Activated T-cell treated with anti-CD3 and anti-CD28 coated beads, Interleukin-2, amount 50 U/mL, for 48 hours (primary cell): ENCODE measurements at regions not wholly inside any gene's neighbourhood (a gene's known extent, or its start where the extent isn't known, plus 50 kb on each side); places are given as distances from the start of the nearest gene placed in this dataset.

Source experiments
- DNase-seq, 2 experiments: peaks; one replicate each; pipeline ENCODE4 v3.0.0-alpha.2; 2020

GRCh38 chr18:22628795-22629510 lies 211.2 kb upstream of the CTAGE1 start:
- no peak for DNase-seq

- no peak for DNase-seq
These were observed 213.3 kb upstream of the CTAGE1 start for GRCh38 chr18:22630980-22631379.

- no peak for DNase-seq
These were observed 214.5 kb upstream of the CTAGE1 start for GRCh38 chr18:22632191-22632590.

GRCh38 chr18:22634464-22634863 lies 216.7 kb upstream of the CTAGE1 start:
- DNase-seq = no peak

GRCh38 chr18:22637787-22638186 lies 220.1 kb upstream of the CTAGE1 start:
- no peak for DNase-seq

GRCh38 chr18:22639026-22639463 lies 221.3 kb upstream of the CTAGE1 start:
- no peak for DNase-seq

GRCh38 chr18:22639561-22639960 lies 221.8 kb upstream of the CTAGE1 start:
- DNase-seq = no peak

- no peak for DNase-seq
These were observed 222.6 kb upstream of the CTAGE1 start for GRCh38 chr18:22640281-22640842.

GRCh38 chr18:22641958-22642357 lies 224.2 kb upstream of the CTAGE1 start:
- DNase-seq = no peak

GRCh38 chr18:22643731-22644130 lies 226.0 kb upstream of the CTAGE1 start:
- DNase-seq = no peak

GRCh38 chr18:22650247-22650646 lies 232.5 kb upstream of the CTAGE1 start:
- no peak for DNase-seq

- DNase-seq = no peak
These were observed 239.9 kb upstream of the CTAGE1 start for GRCh38 chr18:22657619-22658018.

GRCh38 chr18:22658318-22658717 lies 240.6 kb upstream of the CTAGE1 start:
- DNase-seq = no peak

GRCh38 chr18:22663378-22663777 lies 245.7 kb upstream of the CTAGE1 start:
- DNase-seq = no peak

- DNase-seq = no peak
These were observed 248.8 kb upstream of the CTAGE1 start for GRCh38 chr18:22666411-22666940.

GRCh38 chr18:22667156-22667555 lies 249.4 kb upstream of the CTAGE1 start:
- no peak for DNase-seq

GRCh38 chr18:22667616-22668422 lies 250.1 kb upstream of the CTAGE1 start:
- no peak for DNase-seq

GRCh38 chr18:22668496-22668895 lies 250.8 kb upstream of the CTAGE1 start:
- DNase-seq = no peak

- DNase-seq = no peak
These were observed 253.2 kb upstream of the CTAGE1 start for GRCh38 chr18:22670914-22671313.

GRCh38 chr18:22673182-22673862 lies 255.6 kb upstream of the CTAGE1 start:
- DNase-seq = no peak

GRCh38 chr18:22674272-22674671 lies 256.6 kb upstream of the CTAGE1 start:
- DNase-seq = no peak

- no peak for DNase-seq
These were observed 257.3 kb upstream of the CTAGE1 start for GRCh38 chr18:22675006-22675405.

- no peak for DNase-seq
These were observed 256.7 kb upstream of the RBBP8 start for GRCh38 chr18:22676423-22676822.
